ENCODE measurements at regions not wholly inside any gene's neighbourhood (a gene's known extent, or its start where the extent isn't known, plus 50 kb on each side); places are given as distances from the start of the nearest gene placed in this dataset.

DNA sequence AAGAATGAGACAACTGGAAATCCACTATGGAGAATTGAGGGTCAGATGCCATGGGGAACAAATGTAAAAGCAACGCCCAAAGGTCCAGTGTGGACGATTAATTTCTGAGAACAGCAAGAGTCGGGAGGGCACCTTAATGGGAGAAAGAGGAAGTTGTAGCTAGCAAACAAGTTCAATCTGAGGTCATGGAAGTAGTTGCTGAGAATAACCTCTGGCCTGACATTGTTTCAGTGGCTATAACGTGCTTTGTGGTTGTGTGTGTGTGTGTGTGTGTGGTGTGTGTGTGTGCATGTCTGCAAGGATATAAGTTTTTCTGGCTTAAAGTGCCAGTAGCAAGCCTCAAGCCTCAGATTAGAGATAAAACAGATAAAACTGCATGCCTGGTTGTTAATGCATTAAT, 1630.1 kb upstream of the TENM4 start:
- Mint-ChIP-seq H3K36me3 (ENCODE audit: low read depth) (no peaks in the 10 kb centered on the region), H3K4me3 (no peak overlapping the region), H3K27me3 (no peaks in the 10 kb centered on the region), H3K4me1 (ENCODE audit: low read depth) (no peaks in the 10 kb centered on the region), H3K9me3 (peaks cover 3% of the 10 kb centered on the region), H3K27ac (no peak overlapping the region)
- ATAC-seq (no peak), DNase-seq (no peak)
- intact Hi-C loops (cut with micrococcal nuclease) = no loop called here
- POLR2A ChIA-PET = no interaction called here
- TF ChIP-seq, protein P1, sequence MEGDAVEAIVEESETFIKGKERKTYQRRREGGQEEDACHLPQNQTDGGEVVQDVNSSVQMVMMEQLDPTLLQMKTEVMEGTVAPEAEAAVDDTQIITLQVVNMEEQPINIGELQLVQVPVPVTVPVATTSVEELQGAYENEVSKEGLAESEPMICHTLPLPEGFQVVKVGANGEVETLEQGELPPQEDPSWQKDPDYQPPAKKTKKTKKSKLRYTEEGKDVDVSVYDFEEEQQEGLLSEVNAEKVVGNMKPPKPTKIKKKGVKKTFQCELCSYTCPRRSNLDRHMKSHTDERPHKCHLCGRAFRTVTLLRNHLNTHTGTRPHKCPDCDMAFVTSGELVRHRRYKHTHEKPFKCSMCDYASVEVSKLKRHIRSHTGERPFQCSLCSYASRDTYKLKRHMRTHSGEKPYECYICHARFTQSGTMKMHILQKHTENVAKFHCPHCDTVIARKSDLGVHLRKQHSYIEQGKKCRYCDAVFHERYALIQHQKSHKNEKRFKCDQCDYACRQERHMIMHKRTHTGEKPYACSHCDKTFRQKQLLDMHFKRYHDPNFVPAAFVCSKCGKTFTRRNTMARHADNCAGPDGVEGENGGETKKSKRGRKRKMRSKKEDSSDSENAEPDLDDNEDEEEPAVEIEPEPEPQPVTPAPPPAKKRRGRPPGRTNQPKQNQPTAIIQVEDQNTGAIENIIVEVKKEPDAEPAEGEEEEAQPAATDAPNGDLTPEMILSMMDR (IDR thresholded peaks at IDR 0.05) = no peak
- CTCF ChIA-PET = no interaction called here

DNA sequence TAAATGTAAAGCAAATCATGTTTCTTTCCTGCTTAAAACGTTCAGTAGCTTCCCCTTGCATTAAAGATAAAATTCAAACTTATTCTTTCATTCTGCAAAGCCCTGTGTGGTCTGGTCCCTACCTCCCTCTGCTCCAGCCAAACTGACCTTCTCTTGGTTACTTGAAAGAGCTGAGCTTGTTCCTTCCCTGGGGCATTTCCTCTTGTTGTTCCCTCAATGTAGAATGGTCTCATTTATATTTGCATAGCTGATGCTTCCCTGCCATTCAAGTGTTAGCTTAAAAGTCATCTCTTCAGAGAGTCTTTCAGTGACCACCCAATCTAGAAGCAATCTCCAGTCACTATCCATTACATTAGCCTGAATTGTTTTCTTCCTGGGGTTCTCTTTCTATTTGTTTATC, 1618.5 kb upstream of the TENM4 start:
- ATAC-seq (no peak), DNase-seq (no peak)
- Mint-ChIP-seq H3K36me3 (ENCODE audit: low read depth) (no peaks in the 10 kb centered on the region), H3K27ac (no peak overlapping the region), H3K27me3 (no peaks in the 10 kb centered on the region), H3K9me3 (peaks cover 8% of the 10 kb centered on the region), H3K4me1 (ENCODE audit: low read depth) (no peaks in the 10 kb centered on the region), H3K4me3 (no peak overlapping the region)
- ChIA-PET CTCF (no interaction called here), POLR2A (no interaction called here)
- intact Hi-C loops (cut with micrococcal nuclease) = no loop called here
- TF ChIP-seq, protein P1 (IDR thresholded peaks at IDR 0.05) = no peak

DNA sequence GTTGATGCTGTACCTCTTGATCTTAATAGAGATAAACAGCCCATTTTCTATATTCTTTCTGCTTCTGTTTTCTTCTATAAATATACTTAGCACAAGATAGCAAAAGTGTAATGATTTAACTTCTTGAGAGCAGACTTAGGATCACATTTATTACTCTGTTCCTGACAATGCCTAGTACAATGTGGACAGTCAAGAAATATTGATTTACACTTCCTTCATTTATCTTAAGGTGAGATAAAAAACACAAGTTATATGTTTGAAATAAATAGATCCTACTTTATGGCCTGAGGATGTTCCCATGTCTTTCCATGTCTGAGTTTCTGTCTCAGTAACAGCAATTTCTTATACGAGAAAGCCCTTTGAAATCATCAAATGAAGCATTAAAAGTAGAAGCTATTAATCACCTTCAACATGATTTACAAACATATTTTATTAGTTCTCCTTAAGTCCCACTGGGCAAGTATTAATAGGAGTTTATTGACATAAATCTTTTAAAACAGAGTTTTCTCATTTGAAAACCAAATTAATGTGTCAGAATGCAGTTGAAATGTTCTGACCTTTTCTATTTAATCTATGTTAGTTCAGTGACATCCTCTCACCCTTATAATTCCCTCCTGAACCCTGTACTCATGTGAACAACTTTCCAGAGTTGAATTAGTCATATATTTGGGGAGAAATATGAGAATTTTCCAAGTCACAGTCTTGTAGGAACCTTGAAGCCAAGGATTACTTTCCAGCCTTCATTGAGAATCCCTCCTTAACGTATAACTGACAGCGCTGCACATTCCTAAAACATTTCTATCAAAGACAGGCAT, 1611.7 kb upstream of the TENM4 start:
- TF ChIP-seq, protein P1 (IDR thresholded peaks at IDR 0.05) = no peak
- Mint-ChIP-seq H3K27me3 (no peaks in the 10 kb centered on the region), H3K4me3 (no peak overlapping the region), H3K9me3 (peaks cover under 1% of the 10 kb centered on the region), H3K4me1 (ENCODE audit: low read depth) (no peaks in the 10 kb centered on the region), H3K27ac (no peak overlapping the region), H3K36me3 (ENCODE audit: low read depth) (no peaks in the 10 kb centered on the region)
- ChIA-PET CTCF (no interaction called here), POLR2A (no interaction called here)
- intact Hi-C loops (cut with micrococcal nuclease) = no loop called here
- no peak for ATAC-seq
- DNase-seq = no peak

DNA sequence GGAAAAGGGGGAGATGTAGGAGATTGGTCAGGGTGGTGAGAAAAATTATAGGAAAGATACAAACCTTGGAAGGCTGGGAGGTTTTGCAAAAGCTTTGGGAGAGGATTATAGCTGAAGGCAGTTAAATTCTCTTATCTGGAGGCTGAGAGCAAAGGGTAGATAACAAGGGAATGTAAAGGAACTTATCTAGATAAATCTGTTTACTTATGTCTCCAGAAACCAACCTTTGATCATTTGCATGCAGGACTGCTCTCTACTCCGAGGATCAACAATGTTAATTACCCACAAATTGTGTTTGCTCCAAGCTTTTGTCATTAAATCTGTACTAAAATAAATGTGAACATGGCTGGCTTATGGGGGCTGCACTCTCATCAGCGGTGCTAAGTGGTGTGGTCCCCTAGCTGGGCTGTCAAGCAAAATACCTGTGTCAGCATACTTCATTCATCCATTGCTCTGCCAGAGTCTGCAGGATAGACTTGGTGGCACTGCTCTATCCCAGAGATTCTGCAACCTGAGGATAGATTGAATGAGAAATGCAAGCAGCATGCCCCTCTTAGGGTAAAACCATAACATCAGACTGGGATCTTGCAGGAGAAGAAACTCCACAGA, 1599.2 kb upstream of the TENM4 start:
- DNase-seq (no peak), ATAC-seq (no peak)
- ChIA-PET CTCF (no interaction called here), POLR2A (interaction anchor here (0.6 kb wide), 1 partner anchor 700 kb away, joined by 3 read pairs; no protein-coding TSS in a partner anchor)
- no peak overlapping the region for H3K4me3 Mint-ChIP-seq
- TF ChIP-seq, protein P1 (IDR thresholded peaks at IDR 0.05) = no peak
- intact Hi-C loops (cut with micrococcal nuclease) = no loop called here
- H3K27ac Mint-ChIP-seq = no peak overlapping the region
- H3K27me3 Mint-ChIP-seq = no peaks in the 10 kb centered on the region
- peaks cover 15% of the 10 kb centered on the region for H3K9me3 Mint-ChIP-seq
- no peaks in the 10 kb centered on the region for H3K4me1 Mint-ChIP-seq (ENCODE audit: low read depth)
- no peaks in the 10 kb centered on the region for H3K36me3 Mint-ChIP-seq (ENCODE audit: low read depth)

DNA sequence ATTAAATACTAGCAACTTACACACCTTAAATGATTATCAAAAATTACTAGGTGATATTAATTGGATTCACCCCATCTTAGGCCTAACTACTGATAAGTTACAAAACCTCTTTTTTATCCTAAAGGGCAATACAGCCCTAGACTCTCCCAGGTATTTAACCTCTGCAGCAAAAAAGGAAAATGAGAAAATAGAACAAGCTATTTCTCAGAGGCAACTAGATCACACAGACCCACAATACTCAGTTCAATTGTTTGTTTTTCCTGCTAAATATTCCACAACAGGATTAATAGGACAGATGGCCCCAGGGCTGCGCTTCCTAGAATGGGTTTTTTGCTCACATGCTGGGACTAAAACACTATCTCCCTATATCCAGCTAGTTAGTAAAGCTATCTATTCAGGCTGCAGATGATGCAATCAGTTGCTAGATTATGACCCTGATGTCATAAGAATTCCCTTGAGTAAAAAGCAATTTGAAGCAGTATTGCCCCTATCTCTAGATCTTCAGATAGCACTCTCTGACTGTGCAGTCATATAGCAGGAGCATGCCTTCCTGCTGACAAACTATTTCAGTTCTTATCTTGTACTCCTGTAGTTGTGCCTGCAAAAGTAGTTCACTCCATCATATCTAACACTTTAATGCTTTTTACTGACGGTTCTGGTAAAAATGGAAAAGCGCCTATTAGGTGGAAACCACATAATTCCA, 1595.5 kb upstream of the TENM4 start:
- ATAC-seq (no peak), DNase-seq (no peak)
- TF ChIP-seq, protein P1 (IDR thresholded peaks at IDR 0.05) = no peak
- intact Hi-C loops (cut with micrococcal nuclease) = no loop called here
- Mint-ChIP-seq H3K27me3 (no peaks in the 10 kb centered on the region), H3K27ac (no peak overlapping the region), H3K36me3 (ENCODE audit: low read depth) (no peaks in the 10 kb centered on the region), H3K4me1 (ENCODE audit: low read depth) (no peaks in the 10 kb centered on the region), H3K4me3 (no peak overlapping the region), H3K9me3 (peaks cover 15% of the 10 kb centered on the region)
- ChIA-PET CTCF (no interaction called here), POLR2A (no interaction called here)
